BLaER1 (cell line): ENCODE measurements at regions not wholly inside any gene's neighbourhood (a gene's known extent, or its start where the extent isn't known, plus 50 kb on each side); places are given as distances from the start of the nearest gene placed in this dataset.
A peak's percentile ranks its signal among the peaks of the same experiment; 100 is the strongest.

Experiments
- H3K27ac ChIP-seq: shearing (Covaris generic); formaldehyde crosslinking; 2 replicates; pipeline ENCODE4 v1.8.1; 2022
- H3K27me3 ChIP-seq: shearing (Covaris generic); formaldehyde crosslinking; 2 replicates; pipeline ENCODE4 v1.8.1; 2022
- H3K36me3 ChIP-seq: shearing (Covaris generic); formaldehyde crosslinking; 2 replicates; pipeline ENCODE4 v1.8.1; 2022
- H3K4me1 ChIP-seq: shearing (Covaris generic); formaldehyde crosslinking; 2 replicates; pipeline ENCODE4 v1.8.1; 2022
- H3K4me2 ChIP-seq: shearing (Covaris generic); formaldehyde crosslinking; 2 replicates; pipeline ENCODE4 v1.8.1; 2022
- H3K4me3 ChIP-seq: shearing (Covaris generic); formaldehyde crosslinking; 2 replicates; pipeline ENCODE4 v1.8.1; 2022
- H3K9ac ChIP-seq: shearing (Covaris generic); formaldehyde crosslinking; 2 replicates; pipeline ENCODE4 v1.8.1; 2022
- H3K9me3 ChIP-seq: shearing (Covaris generic); formaldehyde crosslinking; 2 replicates; pipeline ENCODE4 v1.8.1; 2022
- H4K20me1 ChIP-seq: shearing (Covaris generic); formaldehyde crosslinking; 2 replicates; pipeline ENCODE4 v1.8.1; 2022
- Cebpa-rat ChIP-seq: shearing (Covaris generic); IDR thresholded peaks from 2 replicates; pipeline ENCODE4 v1.8.1; 2022

- H3K27me3 ChIP-seq = peaks cover 47% of the 10 kb centered on the region
- H4K20me1 ChIP-seq = 0 out of 2 replicates have a peak, but pooled peaks cover 7% of the 10 kb centered on the region
- peak overlapping the region; percentile 68 for H3K9ac ChIP-seq
- peaks cover 21% of the 10 kb centered on the region for H3K4me1 ChIP-seq
- TF ChIP-seq Cebpa-rat = no peak
- H3K36me3 ChIP-seq = no peaks in the 10 kb centered on the region
- peak overlapping the region; percentile 70 for H3K27ac ChIP-seq
- peak overlapping the region; percentile 66 for H3K4me3 ChIP-seq
- H3K4me2 ChIP-seq = peak overlapping the region; percentile 84
- no peaks in the 10 kb centered on the region for H3K9me3 ChIP-seq
Observed at GRCh38 chr1:207963427-207964194, 52.7 kb upstream of the CD34 start.

GRCh38 chr1:207962716-207963426, 51.9 kb upstream of the CD34 start:
- H3K27ac ChIP-seq = peak overlapping the region; percentile 70
- H4K20me1 ChIP-seq = 0 out of 2 replicates have a peak, but pooled peaks cover 7% of the 10 kb centered on the region
- peak overlapping the region; percentile 68 for H3K9ac ChIP-seq
- TF ChIP-seq Cebpa-rat = no peak
- peaks cover 54% of the 10 kb centered on the region for H3K27me3 ChIP-seq
- H3K4me1 ChIP-seq = peaks cover 21% of the 10 kb centered on the region
- H3K36me3 ChIP-seq = no peaks in the 10 kb centered on the region
- H3K4me3 ChIP-seq = peak overlapping the region; percentile 66
- H3K9me3 ChIP-seq = peaks cover 2% of the 10 kb centered on the region; the same call in 1 of the 2 replicates
- peak overlapping the region; percentile 84 for H3K4me2 ChIP-seq
